ENCODE measurements at regions not wholly inside any gene's neighbourhood (a gene's known extent, or its start where the extent isn't known, plus 50 kb on each side); places are given as distances from the start of the nearest gene placed in this dataset.

- H3K9me3 ChIP-seq (ENCODE audit: insufficient read depth, low read depth, low read length), result no peaks in the 10 kb centered on the region
- H3K4me3 ChIP-seq (ENCODE audit: low read length), result no peak overlapping the region
- H3K27me3 ChIP-seq (ENCODE audit: insufficient read depth, low read length), result peaks cover 12% of the 10 kb centered on the region; the same call in 1 of the 2 replicates
- no peak overlapping the region for H3K9ac ChIP-seq (ENCODE audit: low read depth, low read length)
- H3K4me1 ChIP-seq (ENCODE audit: insufficient read depth, low read length), result no peaks in the 10 kb centered on the region
- H3K36me3 ChIP-seq (ENCODE audit: insufficient read depth, low read depth, low read length), result no peaks in the 10 kb centered on the region
- no peak overlapping the region for H3K27ac ChIP-seq (ENCODE audit: low read length)
These were observed 988.6 kb upstream of the TMEM132C start for GRCh38 chr12:127278351-127278750.

- H3K36me3 ChIP-seq (ENCODE audit: insufficient read depth, low read depth, low read length), result no peaks in the 10 kb centered on the region
- no peak overlapping the region for H3K9ac ChIP-seq (ENCODE audit: low read depth, low read length)
- H3K27ac ChIP-seq (ENCODE audit: low read length), result no peak overlapping the region
- H3K4me3 ChIP-seq (ENCODE audit: low read length), result peak overlapping the region; percentile 58; the same call in 1 of the 2 replicates
- no peaks in the 10 kb centered on the region for H3K9me3 ChIP-seq (ENCODE audit: insufficient read depth, low read depth, low read length)
- peaks cover 12% of the 10 kb centered on the region; the same call in 1 of the 2 replicates for H3K27me3 ChIP-seq (ENCODE audit: insufficient read depth, low read length)
- H3K4me1 ChIP-seq (ENCODE audit: insufficient read depth, low read length), result no peaks in the 10 kb centered on the region
These were observed 986.3 kb upstream of the TMEM132C start for GRCh38 chr12:127280393-127281275.

- no peaks in the 10 kb centered on the region for H3K4me1 ChIP-seq (ENCODE audit: insufficient read depth, low read length)
- H3K9ac ChIP-seq (ENCODE audit: low read depth, low read length), result no peak overlapping the region
- H3K4me3 ChIP-seq (ENCODE audit: low read length), result no peak overlapping the region
- H3K27me3 ChIP-seq (ENCODE audit: insufficient read depth, low read length), result peaks cover 12% of the 10 kb centered on the region; the same call in 1 of the 2 replicates
- H3K36me3 ChIP-seq (ENCODE audit: insufficient read depth, low read depth, low read length), result no peaks in the 10 kb centered on the region
- no peaks in the 10 kb centered on the region for H3K9me3 ChIP-seq (ENCODE audit: insufficient read depth, low read depth, low read length)
- no peak overlapping the region for H3K27ac ChIP-seq (ENCODE audit: low read length)
These were observed 984.0 kb upstream of the TMEM132C start for GRCh38 chr12:127282786-127283565.

GRCh38 chr12:127284021-127284420 lies 982.9 kb upstream of the TMEM132C start:
- no peak overlapping the region for H3K4me3 ChIP-seq (ENCODE audit: low read length)
- H3K27ac ChIP-seq (ENCODE audit: low read length), result no peak overlapping the region
- no peaks in the 10 kb centered on the region for H3K4me1 ChIP-seq (ENCODE audit: insufficient read depth, low read length)
- no peak overlapping the region for H3K9ac ChIP-seq (ENCODE audit: low read depth, low read length)
- H3K27me3 ChIP-seq (ENCODE audit: insufficient read depth, low read length), result peaks cover 4% of the 10 kb centered on the region; the same call in 1 of the 2 replicates
- H3K9me3 ChIP-seq (ENCODE audit: insufficient read depth, low read depth, low read length), result no peaks in the 10 kb centered on the region
- H3K36me3 ChIP-seq (ENCODE audit: insufficient read depth, low read depth, low read length), result no peaks in the 10 kb centered on the region

GRCh38 chr12:127284870-127285431 lies 982.0 kb upstream of the TMEM132C start:
- H3K9me3 ChIP-seq (ENCODE audit: insufficient read depth, low read depth, low read length), result no peaks in the 10 kb centered on the region
- H3K27ac ChIP-seq (ENCODE audit: low read length), result no peak overlapping the region
- no peaks in the 10 kb centered on the region for H3K4me1 ChIP-seq (ENCODE audit: insufficient read depth, low read length)
- H3K4me3 ChIP-seq (ENCODE audit: low read length), result no peak overlapping the region
- H3K27me3 ChIP-seq (ENCODE audit: insufficient read depth, low read length), result peaks cover 4% of the 10 kb centered on the region; the same call in 1 of the 2 replicates
- no peak overlapping the region for H3K9ac ChIP-seq (ENCODE audit: low read depth, low read length)
- H3K36me3 ChIP-seq (ENCODE audit: insufficient read depth, low read depth, low read length), result no peaks in the 10 kb centered on the region

GRCh38 chr12:127286281-127286680 lies 980.7 kb upstream of the TMEM132C start:
- H3K9ac ChIP-seq (ENCODE audit: low read depth, low read length), result no peak overlapping the region
- H3K4me1 ChIP-seq (ENCODE audit: insufficient read depth, low read length), result no peaks in the 10 kb centered on the region
- H3K4me3 ChIP-seq (ENCODE audit: low read length), result no peak overlapping the region
- H3K27ac ChIP-seq (ENCODE audit: low read length), result no peak overlapping the region
- no peaks in the 10 kb centered on the region for H3K9me3 ChIP-seq (ENCODE audit: insufficient read depth, low read depth, low read length)
- no peaks in the 10 kb centered on the region; the same call in 1 of the 2 replicates for H3K27me3 ChIP-seq (ENCODE audit: insufficient read depth, low read length)
- no peaks in the 10 kb centered on the region for H3K36me3 ChIP-seq (ENCODE audit: insufficient read depth, low read depth, low read length)

GRCh38 chr12:127287256-127287655 lies 979.7 kb upstream of the TMEM132C start:
- Histone ChIP-seq H3K27ac (ENCODE audit: low read length) (no peak overlapping the region), H3K27me3 (ENCODE audit: insufficient read depth, low read length) (no peaks in the 10 kb centered on the region; the same call in 1 of the 2 replicates), H3K4me3 (ENCODE audit: low read length) (no peak overlapping the region), H3K36me3 (ENCODE audit: insufficient read depth, low read depth, low read length) (no peaks in the 10 kb centered on the region), H3K4me1 (ENCODE audit: insufficient read depth, low read length) (no peaks in the 10 kb centered on the region), H3K9ac (ENCODE audit: low read depth, low read length) (no peak overlapping the region), H3K9me3 (ENCODE audit: insufficient read depth, low read depth, low read length) (no peaks in the 10 kb centered on the region)

- Histone ChIP-seq H3K27ac (ENCODE audit: low read length) (no peak overlapping the region), H3K4me1 (ENCODE audit: insufficient read depth, low read length) (no peaks in the 10 kb centered on the region), H3K9me3 (ENCODE audit: insufficient read depth, low read depth, low read length) (no peaks in the 10 kb centered on the region), H3K9ac (ENCODE audit: low read depth, low read length) (no peak overlapping the region), H3K27me3 (ENCODE audit: insufficient read depth, low read length) (no peaks in the 10 kb centered on the region; the same call in 1 of the 2 replicates), H3K36me3 (ENCODE audit: insufficient read depth, low read depth, low read length) (no peaks in the 10 kb centered on the region), H3K4me3 (ENCODE audit: low read length) (no peak overlapping the region)
These were observed 976.7 kb upstream of the TMEM132C start for GRCh38 chr12:127290251-127290650.

- H3K36me3 ChIP-seq (ENCODE audit: insufficient read depth, low read depth, low read length), result no peaks in the 10 kb centered on the region
- H3K27ac ChIP-seq (ENCODE audit: low read length), result no peak overlapping the region
- no peak overlapping the region for H3K9ac ChIP-seq (ENCODE audit: low read depth, low read length)
- no peaks in the 10 kb centered on the region; the same call in 1 of the 2 replicates for H3K27me3 ChIP-seq (ENCODE audit: insufficient read depth, low read length)
- no peak overlapping the region for H3K4me3 ChIP-seq (ENCODE audit: low read length)
- no peaks in the 10 kb centered on the region for H3K4me1 ChIP-seq (ENCODE audit: insufficient read depth, low read length)
- no peaks in the 10 kb centered on the region for H3K9me3 ChIP-seq (ENCODE audit: insufficient read depth, low read depth, low read length)
These were observed 974.2 kb upstream of the TMEM132C start for GRCh38 chr12:127292736-127293135.

GRCh38 chr12:127293507-127294310 lies 973.3 kb upstream of the TMEM132C start:
- H3K9ac ChIP-seq (ENCODE audit: low read depth, low read length), result no peak overlapping the region
- H3K27ac ChIP-seq (ENCODE audit: low read length), result no peak overlapping the region
- H3K4me1 ChIP-seq (ENCODE audit: insufficient read depth, low read length), result no peaks in the 10 kb centered on the region
- no peaks in the 10 kb centered on the region for H3K9me3 ChIP-seq (ENCODE audit: insufficient read depth, low read depth, low read length)
- no peak overlapping the region for H3K4me3 ChIP-seq (ENCODE audit: low read length)
- H3K27me3 ChIP-seq (ENCODE audit: insufficient read depth, low read length), result no peaks in the 10 kb centered on the region; the same call in 1 of the 2 replicates
- H3K36me3 ChIP-seq (ENCODE audit: insufficient read depth, low read depth, low read length), result no peaks in the 10 kb centered on the region

All from iPS-20b (cell line).